Mucosa of gallbladder (tissue), 1 donor: ENCODE measurements at regions not wholly inside any gene's neighbourhood (a gene's known extent, or its start where the extent isn't known, plus 50 kb on each side); places are given as distances from the start of the nearest gene placed in this dataset.

Experiments
- DNase-seq: peaks from one replicate; pipeline ENCODE4 v3.0.0-alpha.2; 2020; ENCODE audit warnings: low spot score
- donor health status: DM: no; HTN: no; CAD: no.

- no peak for DNase-seq
Observed at GRCh38 chr10:50936335-50936734, 50.9 kb upstream of the A1CF start.

DNA sequence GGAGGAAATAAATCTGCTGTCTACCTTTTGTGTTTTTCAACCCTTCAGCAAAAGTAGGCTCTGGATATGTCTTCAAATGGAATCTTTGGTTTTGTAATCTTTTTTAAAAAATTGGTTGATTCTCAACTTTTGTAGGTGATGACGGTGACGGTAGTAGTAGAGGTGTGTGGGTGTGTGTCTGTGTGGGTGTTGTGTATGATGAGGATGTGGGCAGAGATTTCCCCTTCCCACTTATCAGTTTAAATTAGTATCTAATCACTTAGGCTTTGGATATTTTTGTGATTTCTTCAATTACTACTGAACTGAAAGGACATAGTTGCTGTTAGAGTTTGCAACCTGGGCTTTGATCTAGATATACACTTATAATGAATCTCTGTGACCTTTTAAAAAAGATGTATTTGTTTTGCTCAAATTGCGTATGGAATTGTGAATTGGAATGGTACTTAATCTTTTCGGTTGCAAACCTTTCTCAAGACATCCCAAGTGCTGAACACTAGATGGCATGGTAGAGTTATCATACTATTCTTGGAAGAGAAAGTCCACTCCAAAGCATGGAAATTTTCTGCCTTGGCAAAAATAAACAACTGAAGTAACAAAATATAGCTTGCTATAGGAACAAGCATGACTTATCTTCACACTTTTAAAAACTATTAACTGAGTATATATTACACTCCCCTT, 51.9 kb upstream of the A1CF start:
- DNase-seq = no peak

DNA sequence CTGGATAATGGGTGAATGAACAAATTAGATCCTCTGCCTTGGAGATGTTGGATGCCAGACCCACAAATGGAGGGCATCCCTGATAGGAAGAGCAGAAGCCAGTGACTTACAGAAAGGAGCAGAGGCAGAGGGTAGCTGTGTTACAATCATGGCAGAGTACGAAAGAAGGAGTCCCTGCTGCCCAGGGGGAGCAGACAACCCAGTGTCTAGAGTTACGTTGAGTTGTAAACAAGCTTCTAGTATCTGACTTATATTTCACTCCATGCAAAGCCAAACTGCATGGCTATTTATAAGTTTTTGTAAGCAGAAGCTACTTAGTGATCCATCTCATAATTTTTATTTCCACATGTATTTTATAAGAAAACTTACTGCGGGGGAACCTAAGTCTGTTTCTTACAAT, 56.2 kb upstream of the A1CF start:
- no peak for DNase-seq

DNA sequence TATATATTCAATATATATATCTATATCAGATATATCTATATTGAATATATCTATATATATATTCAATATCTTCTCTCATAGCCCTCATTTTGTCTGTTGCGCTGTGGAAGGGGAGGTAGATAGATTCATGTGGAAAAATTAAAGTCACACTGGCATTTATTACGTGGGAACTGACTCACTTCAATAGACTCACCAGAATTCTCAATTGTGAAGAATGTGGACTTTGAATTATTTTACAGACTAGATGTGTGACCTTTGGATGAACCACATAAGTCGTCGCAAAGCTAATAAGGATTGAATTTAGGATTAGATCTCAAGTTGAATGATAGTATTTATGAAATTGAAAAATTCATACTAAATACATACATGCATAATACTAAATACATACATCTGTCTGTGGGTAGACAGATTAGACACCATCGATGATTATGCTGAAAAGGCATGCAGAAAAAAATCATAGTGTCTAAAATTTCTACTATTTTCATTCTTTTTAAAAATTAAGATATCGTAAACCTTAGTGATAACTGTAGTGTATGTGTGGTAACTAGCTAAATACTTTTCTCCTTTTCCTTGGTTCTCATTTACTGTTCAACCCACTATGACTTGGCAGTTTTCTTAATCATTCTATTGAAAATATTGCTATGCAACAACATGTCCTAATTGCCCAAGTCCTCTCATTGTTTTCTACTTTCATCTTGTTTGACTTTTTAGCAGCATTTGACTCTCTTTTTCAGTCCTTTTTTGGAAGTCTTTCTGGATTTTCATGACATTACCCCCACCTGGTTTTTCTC, 61.8 kb upstream of the A1CF start:
- no peak for DNase-seq

- no peak for DNase-seq
Observed at GRCh38 chr10:50951365-50951764, 65.9 kb upstream of the A1CF start.

GRCh38 chr10:50961297-50961696, 75.9 kb upstream of the A1CF start:
- DNase-seq = no peak

DNA sequence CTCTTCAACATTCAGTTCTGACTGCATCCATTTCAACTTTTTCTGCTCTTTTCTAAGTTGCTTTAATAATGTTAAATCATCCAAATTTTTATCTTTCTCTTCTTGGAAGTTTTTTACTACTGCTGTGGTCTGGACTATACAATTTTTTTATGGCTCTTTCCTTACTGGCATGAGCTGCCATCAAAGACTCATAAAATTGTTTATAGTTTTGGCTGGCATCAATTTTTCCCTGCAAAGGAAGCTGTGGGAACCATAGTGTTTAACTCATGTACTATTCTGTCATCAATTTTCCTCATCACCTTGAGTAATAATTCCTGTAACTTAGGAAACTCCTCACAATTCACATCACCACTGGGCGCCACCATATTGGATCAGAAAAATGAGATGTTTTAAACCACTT, 77.6 kb upstream of the A1CF start:
- DNase-seq = no peak

DNA sequence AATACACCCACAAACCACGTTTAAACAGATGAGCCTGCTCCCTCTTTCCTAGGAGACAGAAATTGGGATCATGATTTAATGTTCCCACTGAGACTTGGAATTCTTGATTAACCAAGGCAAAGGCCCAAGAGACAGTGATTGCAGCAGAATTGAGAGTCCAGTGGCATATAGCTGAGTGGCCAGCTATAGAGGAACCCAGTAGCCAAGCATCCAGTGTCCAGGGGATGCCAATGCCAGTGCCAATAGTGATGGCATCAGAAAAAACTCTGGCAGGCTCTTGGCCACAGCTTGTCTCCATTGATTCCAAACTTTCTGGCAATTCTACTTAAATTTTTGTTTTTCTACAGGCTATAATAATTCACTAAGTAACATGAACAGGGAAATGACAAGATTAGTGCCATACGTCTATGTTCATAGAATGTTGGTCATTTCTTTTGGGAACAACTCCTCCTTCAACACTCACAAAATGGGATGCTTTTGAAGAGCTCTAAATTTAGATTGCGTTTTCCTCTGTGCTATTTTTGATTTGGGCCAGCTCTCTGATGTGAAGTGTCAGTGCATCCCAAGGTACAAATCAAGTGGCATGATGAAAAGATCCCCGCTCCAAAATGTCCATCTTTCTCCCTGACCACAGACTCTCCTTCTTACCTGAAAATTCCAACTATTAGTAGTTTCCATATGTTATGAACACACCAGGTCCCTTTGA, 83.1 kb upstream of the A1CF start:
- no peak for DNase-seq

- DNase-seq = peak; percentile 70
Observed at GRCh38 chr10:50972591-50972990, 87.2 kb upstream of the A1CF start.

DNA sequence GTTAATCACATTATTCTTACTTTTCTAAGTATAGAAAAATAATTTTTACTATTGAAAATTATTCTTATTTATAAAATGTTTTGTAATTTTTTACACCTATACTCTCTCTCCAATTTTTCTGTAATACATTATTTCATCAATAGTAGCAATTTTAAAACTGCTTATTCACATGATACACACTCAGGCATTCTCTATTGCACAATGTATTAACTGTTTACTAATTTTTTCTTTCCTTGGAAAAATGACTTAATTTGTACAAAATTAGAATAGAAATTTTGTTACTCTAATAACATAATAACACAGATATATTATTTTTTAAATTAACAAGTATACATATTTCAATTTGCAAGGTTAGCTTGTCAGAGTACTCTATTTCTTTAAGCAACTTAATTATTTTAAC, 92.9 kb upstream of the PRKG1 start:
- no peak for DNase-seq

- no peak for DNase-seq
Observed at GRCh38 chr10:50981904-50982303, 92.4 kb upstream of the PRKG1 start.

DNA sequence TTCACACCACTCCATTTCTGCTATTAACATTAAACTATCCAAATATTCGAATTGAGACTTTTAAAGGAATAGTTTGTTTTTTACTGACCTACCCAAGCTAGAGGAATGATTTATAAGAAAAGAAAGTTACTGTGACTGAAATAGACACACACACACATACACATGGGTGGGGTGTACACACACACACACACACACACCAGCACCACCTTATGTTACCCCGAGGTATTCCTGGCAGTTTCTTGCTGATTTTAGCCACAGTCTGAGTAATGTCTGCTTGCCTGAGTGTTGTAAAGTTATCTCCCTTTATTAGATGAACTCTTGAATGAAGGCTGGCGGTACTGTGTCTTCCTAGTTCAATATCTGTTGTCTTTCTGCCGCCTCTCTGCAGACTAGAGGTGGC, 91.3 kb upstream of the PRKG1 start:
- no peak for DNase-seq

DNA sequence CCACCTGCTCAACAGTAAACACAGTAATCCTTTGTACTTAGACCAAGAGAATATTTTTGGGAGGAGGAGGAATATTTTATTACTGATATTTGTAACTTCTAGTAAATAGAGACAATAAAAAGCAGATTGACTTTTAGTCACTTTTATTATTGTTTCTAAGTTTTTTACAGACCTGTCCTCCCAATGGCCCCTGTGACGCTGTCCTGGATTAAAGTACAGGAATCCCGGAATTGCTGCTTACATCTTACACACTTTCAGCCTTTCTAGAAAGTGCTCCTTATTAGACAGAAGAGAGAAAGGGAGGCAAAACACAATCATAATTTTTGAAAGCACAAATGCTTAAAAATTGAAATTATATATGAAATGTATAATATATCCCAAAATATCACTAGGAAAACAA, 86.4 kb upstream of the PRKG1 start:
- no peak for DNase-seq

- DNase-seq = no peak
Observed at GRCh38 chr10:50988792-50989191, 85.5 kb upstream of the PRKG1 start.

DNA sequence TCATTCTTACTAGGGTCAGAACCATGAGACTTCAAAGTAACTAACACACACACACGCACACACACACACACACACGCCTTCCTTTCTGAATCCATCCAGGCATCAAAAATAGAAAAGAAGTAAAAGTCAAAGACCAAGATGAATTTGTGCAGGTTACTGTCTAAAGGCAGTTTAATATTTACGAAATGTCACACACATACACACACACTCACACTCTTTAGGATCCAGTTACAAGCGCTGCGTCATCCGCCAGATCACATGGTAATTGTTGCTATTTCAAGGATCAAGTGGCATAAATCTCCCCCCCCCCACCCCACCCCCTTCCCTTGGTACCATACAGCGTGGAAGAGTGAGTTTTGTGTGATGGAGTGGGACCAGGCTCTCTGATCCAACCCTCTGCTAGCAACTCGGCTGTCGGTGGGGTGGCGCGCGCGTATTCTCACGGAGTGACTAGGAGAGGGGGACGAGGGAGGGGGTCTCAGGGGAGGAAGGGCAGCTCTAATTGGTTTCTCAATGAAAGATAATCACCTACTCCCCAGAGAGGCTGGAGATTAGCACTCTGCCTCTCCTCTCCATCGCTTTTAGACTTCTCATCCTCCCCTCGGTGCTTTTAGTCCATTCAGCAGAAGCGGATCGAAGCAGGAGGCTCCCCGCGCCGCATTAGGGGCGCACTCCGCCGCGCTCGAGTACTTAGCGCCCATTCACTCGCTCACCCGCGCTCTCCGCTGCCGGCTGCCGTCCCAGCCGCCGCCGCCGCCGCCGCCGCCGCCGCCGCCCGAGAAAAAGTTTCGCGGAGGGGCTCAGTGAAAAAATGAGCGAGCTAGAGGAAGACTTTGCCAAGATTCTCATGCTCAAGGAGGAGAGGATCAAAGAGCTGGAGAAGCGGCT, 83.5 kb upstream of the PRKG1 start:
- DNase-seq = peak; percentile 39

DNA sequence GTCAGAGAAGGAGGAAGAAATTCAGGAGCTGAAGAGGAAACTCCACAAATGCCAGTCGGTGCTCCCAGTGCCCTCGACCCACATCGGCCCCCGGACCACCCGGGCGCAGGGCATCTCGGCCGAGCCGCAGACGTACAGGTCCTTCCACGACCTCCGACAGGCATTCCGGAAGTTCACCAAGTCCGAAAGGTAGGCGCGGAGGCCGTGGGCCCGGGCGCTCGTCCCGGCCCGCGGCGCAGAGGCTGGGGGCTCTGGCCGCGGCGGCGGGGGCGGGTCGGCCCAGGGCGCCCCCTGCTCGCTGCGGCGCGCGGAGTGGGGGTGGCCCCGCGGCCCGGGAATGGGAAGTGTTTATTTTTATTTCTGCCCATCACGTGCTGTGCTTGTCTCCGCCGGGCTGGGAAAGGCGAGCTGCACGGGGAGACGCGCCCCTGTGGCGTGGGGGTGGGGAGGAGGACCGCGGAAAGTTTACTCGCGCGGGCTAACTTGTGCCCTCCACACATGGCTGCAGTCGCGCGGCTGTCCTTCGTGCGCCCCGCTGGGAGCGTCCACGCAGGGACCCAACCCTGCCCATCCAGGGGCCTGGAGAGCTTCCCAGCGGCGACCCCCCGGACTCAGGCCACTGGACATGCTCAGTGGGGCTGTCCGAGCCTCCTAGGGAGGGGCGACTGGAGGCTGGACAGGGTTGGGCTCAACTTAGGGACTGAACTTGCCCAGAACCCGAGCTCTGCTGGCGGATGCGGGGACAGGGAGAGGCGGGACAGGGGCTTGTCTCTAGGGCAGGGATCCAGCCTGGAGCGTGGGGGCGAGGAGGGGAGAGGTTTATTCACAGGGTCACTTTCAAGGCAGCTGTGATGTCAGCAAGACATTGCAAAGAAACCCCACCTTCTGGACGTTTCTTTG, 82.6 kb upstream of the PRKG1 start:
- peak; percentile 40 for DNase-seq

DNA sequence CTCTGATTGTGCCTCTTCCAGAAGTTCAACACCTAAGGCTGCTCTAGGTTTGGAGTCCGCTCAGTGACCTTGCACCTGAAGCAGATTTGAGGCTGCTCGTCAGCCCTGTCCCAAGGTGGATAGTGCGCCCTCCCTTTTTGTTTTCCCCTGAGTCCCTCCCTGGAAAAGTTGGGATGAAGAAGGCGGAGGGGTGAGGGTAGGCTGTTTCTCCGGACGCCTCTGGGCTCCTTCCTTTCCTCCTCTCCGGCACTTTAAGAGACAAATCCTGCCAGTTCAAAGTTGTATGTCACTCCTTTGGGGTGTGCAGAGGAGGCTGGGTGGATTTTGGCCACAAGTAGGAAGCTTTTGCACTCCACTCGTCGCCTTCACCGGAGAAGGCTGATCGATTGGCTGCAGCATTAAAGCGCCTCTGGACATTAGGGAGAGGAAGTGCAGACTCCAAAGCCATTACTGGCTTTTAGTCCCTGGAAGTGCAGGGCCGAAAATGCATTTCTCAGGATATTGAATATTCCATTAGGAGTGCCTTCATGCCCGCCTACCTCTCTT, 81.9 kb upstream of the PRKG1 start:
- peak; percentile 10 for DNase-seq

- peak; percentile 16 for DNase-seq
Observed at GRCh38 chr10:50992972-50993766, 81.1 kb upstream of the PRKG1 start.

- DNase-seq = peak; percentile 12
Observed at GRCh38 chr10:50993771-50994251, 80.5 kb upstream of the PRKG1 start.

- no peak for DNase-seq
Observed at GRCh38 chr10:50997461-50997860, 76.8 kb upstream of the PRKG1 start.
